Astrocyte of the hippocampus (primary cell): ENCODE measurements at regions not wholly inside any gene's neighbourhood (a gene's known extent, or its start where the extent isn't known, plus 50 kb on each side); places are given as distances from the start of the nearest gene placed in this dataset.
"Not testable (repeated sequence)": the region's sequence is repeated elsewhere in the genome, so short reads cannot be mapped to it uniquely, and the experiment has no call there.

ENCODE experiments used
- DNase-seq: peaks from one replicate; pipeline ENCODE4 v3.0.0; 2011; ENCODE audit warnings: low read depth, low spot score

DNA sequence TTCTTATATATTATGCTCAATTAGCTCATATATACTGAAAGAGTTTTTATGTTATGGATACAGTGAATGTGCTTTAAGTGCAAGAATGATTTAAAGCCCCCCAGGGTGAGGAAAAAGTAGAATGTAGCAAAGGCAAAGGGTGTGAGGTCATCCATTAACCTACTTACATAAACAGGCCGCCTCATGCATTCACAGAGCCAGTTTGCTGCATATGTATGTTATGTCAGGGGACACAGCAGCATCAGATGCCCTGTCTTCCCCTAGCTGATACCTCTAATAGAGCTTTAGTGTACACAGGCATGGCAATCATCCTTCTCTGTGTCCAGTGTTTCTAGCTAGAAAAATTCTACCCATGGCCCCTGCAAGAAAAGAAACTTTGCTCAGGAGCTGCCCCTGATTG is 187.8 kb upstream of the FSHR start:
- no peak for DNase-seq

DNA sequence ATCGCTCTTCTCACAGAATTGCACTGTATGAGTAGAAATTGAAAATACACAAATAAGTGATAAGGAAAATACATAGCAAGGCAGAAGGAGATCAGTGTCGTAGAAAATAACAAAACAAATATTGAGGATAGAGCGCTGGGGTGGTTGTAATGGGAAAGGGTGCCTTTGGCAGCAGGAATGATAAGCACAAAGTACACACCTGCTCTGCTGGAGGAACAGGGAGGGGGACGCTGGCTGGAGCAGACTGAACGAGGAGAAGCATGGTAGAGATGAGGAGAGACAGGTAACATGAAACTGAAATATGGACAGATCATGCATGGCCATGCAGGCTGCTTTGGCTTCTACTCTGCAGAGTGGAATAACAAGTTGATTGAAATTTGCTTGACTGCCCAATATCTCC is 181.2 kb upstream of the FSHR start:
- no peak for DNase-seq

DNA sequence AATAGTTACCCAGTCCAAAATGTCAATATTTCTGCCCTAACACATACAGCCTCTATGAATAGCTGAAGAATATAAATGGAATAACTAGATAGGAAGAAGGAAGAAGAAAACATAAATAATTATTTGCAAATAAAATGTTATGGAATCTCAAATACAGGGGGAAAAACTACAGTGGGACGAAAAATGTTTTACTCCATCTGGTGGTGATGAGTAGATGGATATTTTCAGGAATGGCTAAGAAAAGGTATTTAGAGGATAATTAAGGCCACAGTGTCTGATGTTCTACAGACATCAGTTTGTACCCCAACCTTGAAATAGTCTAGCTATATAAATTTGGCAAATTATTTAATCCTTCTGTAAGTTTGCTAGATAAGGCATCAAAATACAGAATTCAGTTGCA is 178.1 kb upstream of the FSHR start:
- DNase-seq, result peak; percentile 7

DNA sequence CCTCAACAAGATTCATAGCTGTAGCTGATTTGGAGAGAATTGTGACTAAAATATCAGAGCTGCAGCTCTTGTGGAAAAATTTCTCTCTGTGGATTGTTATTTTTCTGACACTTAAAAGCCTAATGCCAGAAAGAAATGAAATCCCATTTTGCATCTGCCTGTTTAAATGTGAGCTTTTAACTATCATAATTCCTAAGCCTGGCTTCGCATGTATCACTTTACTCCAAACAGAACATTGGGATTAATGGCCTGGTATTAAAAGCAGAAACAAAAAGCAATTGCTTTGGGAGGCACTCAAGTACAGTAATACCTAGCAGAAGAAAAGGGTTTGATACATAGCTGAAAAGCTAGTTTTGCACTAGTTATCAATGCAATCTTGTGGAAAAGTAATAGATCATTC is 164.2 kb upstream of the FSHR start:
- DNase-seq, result no peak

DNA sequence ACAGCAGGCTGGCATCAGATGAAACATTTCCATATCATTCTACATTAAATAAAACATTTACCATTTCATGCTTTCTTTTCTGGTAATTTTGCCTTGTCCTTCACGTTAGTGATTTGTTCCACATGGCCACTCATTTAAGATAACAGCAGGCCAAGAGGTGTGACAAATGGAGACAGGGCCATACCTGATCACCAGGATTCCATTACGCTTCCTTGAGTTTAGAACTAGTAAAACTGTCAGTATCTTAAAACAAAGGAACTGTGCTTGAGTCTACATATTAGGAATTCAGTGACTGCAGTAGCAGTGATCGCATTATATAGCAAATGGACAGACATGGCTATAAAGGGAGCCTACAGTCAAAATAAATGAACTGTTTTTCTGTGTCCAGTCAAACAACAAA is 155.1 kb upstream of the FSHR start:
- no peak for DNase-seq

DNA sequence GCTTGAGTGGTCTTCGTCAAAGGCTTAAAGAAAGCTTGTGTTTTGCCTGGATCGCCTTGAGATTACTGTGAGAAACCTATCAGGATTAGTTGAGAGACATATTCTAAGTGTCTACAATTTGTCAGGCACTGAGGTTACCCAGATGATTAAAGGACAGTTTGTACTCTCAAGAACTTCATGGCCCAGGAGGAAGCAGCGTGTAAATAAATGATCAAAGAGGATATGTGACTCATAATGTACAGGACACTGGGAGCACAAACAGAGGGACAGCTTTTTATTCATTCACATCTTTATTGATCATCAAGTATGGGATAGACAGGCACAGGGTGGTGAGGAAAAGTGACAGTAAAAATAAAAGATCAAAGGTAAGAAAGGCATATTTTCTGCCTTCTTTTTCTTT is 152.6 kb upstream of the FSHR start:
- DNase-seq, result no peak

DNA sequence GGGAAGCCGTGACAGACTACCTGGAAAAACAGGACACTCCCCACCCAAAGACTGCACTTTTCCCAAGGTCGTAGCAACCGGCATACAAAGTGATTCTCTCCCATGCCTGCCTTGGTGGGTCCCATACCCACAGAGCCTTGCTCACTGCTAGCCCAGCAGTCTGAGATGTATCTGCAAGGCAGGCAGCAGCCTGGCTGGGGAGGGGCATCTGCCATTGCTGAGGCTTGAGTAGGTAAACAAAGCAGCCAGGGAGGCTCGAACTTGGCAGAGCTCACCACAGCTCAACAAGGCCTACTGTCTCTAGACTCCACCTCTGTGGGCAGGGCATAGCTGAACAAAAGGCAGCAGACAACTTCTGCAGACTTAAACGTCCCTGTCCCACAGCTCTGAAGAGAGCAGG is 144.4 kb upstream of the FSHR start:
- not testable (repeated sequence) for DNase-seq

DNA sequence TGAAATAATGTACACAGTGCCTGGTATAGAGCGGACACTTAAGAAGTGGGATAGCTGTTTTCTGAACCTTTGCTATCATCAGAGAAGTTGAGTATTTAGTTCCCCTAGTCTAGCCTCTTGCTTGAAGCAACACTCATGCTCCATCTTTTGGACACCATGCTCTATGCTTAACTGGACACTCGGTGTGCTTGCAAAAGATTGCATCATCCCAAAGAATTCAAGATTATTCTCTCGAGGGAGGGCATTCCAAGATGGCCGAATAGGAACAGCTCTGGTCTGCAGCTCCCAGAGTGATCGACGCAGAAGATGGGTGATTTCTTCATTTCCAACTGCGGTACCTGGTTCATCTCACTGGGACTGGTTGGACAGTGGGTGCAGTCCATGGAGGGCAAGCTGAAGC is 143.9 kb upstream of the FSHR start:
- no peak for DNase-seq

DNA sequence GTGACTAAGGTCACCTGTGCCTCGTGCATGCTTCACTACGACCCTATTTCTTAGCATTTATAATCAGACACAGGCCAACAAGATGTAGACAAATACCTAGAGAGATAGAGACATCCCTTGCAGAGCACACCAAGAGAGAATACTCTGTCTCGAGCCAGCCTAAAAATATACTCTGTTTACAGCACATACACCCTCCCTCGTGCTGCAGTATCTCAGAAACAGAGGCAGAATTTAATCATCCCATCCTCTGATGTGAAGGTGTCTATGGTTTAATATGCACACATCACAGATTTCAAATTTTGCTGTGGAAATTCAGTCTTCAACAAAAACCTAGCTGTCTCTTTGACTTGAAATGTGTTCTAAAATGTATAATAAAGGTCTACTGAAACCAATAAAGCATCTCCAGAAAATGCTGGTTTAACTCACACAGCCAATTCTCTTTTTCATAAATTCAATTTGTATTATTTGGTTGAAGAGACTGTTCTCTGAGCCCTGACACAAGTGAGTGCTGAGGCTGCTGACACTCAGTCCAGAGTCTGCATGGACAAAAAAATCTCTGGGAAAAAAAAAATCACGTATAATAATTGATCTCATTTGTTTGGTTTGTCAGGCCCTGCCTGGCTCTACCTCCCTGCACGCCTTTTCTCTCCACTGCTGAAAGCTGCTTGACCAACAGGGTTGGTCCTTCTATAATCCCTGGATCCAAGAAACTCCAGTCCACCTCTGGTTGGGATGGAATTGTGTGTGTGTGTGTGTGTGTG is 142.0 kb upstream of the FSHR start:
- DNase-seq, result no peak

DNA sequence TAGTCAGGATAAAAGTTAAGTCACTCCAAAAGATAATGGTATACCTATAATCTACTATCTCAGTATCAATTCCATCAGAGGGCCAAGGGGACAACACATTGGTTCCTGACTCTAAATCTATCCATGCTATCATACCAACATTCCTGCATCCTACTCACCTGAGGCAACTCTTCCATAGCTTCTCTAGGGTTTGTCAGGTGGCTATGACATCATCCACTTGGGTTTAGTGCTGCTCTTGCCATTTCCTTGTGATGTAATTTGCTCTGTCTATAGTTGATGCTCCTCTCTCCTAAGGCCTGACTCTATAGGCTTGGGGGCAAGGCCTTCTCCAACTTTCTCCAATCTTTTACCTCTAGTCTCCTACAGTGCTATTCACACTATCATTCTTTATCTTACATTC is 139.9 kb upstream of the FSHR start:
- DNase-seq, result no peak

DNA sequence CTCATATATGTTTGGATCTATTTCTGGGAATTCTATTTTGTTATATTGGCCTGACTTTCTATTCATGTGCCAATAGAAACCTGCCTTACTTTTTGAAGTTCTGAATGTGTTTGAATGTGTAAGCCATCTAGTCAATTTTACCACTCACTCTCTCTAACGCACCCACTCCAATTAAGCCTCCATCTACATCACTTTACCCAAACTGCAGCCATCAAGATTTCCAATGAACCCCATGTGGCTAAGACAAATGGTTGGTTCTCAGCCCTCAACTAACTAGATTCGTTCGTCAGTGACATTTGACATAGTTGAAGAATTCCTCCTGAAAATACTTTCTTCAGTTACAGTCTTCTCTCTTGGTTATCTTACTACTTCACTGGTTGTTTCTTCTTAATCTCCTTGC is 137.3 kb upstream of the FSHR start:
- DNase-seq, result no peak

DNA sequence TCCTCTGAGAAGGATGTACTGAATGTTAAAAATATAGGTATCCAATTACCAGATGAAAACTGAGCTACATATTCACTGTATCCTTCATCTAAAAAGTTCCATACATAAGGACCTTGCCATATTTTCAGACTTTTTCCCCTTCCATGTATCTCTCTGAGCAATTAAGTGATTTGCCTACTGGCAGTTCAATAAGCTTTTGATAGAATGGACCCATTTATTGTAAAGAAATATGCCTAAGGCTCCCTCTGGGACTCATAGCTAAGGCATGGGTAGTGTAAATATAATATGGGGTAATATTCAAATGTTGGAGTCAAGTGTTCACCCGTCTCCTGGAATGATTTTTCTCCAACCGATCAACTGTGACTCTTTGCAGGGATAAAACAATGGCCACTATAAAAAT is 135.4 kb upstream of the FSHR start:
- DNase-seq, result no peak

DNA sequence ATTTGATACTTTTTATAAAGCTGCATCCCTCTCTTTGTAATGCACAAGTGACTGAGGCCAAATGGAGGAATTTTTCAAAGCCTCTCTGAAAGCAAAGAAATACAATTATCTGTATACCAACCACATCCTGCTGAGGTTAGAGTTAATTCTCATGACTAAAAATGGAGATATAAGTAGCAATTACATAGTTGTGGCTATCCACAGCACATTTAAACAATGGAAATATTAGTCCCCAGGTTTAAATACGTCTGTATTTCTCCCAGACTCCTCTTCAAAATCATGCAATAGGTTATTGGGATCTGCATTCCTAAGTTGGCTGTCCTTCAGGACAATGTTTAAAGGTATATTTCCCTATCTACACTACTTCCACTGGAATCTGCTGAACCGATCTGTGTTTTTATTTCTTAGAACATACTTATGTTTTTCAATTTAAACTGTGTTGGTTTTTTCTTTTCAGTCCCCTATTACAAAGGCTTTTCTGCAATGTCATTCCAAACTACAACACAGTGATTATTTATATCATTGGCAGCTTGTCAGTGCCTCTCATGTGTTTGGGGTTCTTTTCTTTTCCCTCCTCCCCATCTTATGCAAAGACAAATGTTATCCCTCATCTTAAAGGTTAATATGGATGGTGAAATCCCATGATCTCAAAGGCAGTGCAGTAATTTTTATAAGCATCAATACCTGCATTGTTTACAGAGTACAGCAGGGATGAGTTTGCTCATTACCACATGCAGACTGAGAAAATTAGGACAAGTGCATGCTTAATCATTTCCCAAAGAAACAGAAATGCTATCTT is 134.8 kb upstream of the FSHR start:
- DNase-seq, result peak; percentile 6

DNA sequence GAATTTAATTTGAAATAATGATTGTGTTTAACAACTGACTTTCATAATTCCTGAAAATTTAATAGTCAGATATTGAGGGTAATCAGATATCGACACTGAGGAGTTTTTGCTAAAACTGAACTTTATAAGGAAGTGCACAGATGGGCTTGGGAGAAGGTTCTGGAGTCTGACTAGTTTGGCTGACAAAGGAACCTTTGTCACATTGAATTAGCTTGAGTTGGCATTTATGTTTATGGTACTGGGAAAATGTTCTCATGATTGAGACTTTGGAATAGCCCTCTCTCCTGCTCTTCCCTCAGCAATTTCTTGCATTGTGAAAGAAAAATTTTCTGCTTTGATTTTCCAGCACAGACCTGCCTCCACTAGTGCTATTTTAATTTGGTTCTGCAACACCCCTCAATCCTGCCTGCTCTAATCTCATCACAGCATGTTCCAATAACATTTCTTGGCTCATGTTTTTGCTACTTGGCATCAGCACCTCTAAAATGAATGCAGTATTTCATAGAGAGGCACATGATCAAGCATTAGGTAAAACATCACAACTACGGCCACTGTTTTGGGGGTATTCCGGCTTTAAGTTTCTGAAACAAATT is 133.9 kb upstream of the FSHR start:
- DNase-seq, result no peak

DNA sequence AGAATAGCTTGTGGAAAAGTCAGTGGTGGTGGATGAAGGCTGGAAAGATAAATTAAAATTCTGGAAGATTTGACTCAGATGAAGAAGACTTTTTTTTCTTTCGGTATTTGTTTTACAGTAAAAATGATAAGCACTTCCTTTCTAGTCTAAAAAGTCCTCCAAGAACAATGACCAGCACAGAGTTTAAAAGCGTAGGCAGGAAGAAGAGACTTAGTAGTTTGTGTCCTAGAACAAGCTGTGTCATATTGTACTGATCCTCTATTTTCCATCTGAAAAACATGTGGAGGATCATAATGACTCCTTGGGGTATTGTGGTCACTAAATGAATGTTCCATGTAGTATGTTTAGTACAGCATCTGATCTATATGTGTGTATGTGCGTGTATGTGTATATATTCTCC is 132.4 kb upstream of the FSHR start:
- DNase-seq, result no peak

DNA sequence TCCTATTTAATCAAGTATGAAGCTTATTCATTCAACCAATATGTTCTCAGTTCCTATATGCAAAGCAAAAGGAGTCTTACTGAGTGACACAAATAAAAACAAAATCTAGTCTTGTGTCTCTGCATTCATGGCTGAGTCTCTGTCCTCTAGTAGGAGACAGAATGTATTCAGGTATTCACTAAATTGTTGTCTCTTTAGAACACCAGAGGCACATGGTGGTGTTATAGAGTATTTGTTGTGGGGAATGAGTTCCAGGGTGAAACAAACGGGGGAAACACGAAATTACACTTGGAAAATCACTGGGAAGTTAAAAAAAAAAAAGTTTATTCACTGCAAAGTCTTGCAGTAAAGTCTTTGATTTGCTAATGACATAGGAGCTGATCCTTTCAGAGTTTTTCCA is 131.7 kb upstream of the FSHR start:
- no peak for DNase-seq

DNA sequence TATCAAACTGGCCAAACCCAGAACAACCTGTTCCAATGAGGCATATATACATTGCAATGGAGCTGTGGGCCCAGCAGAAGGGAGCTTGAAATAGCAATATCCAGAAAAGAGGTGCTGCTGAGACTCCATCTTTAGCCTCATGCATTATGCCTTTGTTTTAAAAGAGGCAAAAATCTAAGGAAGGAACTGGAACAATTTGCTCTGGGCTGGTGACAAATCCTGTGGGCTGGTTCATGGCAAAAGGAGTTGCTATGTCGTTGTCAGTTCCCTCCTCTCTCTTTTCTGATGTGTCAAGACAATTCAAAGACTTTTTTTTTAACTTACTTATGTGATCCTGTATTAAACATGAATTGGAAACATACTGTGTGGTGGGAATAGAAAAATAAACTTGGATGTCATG is 124.2 kb upstream of the FSHR start:
- DNase-seq, result no peak

DNA sequence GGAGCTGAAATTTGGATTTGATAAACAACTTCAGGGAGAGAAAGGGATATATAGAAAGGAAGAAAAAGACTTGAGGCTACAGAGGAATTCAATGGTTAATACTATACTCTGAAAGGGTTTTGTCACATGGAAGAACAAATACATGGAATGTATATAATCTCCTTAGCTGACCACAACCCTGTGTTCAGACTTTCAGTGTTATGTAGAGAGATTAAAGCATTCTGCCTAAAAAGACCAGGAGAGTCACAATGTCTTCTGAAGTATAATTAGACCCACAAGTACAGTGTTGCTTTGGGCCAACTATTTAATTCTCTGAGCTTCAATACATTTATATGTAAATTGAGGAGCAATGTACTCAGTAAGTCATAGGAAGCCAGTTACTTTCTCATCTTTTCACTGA is 123.8 kb upstream of the FSHR start:
- DNase-seq, result no peak

DNA sequence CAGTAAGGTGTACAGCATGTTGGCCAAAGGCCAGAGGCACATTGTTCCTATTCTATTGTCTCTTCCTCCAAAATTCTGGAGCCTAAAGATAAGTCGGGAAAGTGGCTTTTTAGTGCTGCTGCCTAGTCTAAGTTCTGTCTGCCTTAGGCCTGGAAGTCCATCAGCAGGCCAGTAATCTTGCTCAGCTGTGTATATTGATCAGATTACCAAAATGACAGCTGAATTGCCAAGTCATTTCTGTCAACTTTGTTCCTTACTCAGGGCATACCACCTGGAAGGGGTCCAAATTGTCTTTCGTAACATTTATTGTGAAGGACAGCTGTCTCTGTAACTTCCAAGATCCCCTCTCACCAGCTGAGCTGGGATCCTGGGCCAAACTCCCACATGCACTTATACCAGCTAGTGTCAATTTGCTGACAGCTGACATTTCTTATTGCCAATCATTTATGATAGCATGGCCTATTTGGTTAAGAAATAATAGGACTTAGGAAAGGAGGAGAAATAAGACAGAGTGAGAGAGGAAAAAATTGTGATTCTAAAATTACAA is 116.8 kb upstream of the FSHR start:
- DNase-seq, result no peak

DNA sequence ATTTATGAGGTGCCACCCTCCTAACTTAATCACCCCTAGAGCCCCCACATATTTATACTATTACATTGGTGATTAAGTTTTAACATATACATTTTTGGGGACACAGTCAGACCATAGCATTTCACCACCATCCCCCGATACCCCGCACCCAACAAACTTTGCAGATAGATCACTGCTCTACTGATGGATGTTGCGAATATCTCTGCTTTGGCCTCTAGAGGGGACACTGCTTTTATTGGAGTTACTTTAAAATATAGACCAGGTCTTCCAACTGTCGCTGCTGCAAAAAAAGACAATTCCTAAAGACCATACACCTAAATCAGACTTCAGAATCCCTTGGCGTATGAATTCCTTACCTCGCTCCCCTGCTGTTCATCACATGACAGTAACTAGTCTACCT is 115.8 kb upstream of the FSHR start:
- DNase-seq, result no peak

DNA sequence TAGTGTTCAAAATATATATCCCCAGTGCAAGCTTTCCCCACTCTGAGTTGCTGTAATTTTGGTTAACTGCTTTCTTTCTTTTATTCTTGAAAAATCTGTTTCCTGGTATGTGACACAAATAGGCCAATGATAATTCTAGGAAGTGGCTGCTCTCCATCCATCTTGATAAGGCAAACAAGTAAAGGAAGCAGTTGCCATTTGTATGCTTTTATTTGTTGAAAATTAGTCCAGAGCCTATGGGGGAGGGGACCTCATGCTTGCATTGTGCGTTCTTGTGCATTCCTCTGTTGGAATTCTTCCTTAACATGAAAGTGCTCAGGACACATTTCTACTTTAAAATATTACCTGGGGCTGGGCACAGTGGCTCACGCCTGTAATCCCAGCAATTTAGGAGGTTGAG is 111.2 kb upstream of the FSHR start:
- DNase-seq, result no peak

DNA sequence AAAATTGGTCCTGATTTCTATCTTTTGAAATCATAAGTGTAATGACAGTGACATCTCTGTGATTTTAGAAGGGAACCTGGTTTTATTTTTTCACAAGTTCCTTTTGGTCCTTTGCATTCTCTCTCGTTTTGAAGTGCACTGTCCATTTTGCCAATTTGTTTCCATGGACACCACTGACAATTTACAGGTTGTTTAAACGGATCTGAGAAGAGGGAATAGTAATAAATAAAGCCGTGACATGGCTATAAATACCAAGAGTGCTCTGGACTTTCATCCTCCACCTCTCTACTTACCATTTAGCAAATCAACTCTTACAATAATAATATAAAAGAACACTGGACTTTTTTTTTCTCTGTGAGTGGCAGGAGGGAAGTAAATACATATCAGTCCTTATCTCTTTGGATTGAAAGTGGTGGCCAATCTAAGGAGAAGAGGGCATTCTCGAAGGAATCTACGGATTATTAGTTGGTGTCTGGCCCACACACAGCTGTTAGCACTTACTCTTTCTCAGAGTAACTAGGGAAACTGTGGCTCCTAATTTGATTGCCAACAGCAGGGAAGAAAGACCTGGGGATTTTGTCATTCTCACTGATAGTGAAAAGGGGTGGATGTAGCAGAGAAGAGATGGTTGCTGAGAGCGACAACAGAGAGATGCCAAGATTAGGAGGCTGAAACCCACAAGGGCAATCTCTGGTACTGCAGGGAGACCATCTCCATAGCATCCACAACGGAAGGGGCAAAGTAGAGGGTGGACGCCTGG is 108.7 kb upstream of the FSHR start:
- no peak for DNase-seq
